Sigmoid colon (tissue), 3 donors: ENCODE measurements at regions not wholly inside any gene's neighbourhood (a gene's known extent, or its start where the extent isn't known, plus 50 kb on each side); places are given as distances from the start of the nearest gene placed in this dataset.

Experiments
- POLR2A ChIP-seq, 2 donors: fragments of 450-650 bp; IDR thresholded peaks; one replicate each; pipeline ENCODE4 v1.6.1; 2016; ENCODE audit warnings: antibody characterized with exemption in 2 of 2, mild to moderate bottlenecking in 2 of 2, moderate library complexity in 2 of 2
- TF ChIP-seq, protein P1 (sequence below), 4 experiments: fragments of 450-650 bp in 3 of 4; fragments of 200-600 bp in 1 of 4; IDR thresholded peaks; one replicate each; pipeline ENCODE4 v1.5.1; 2016 to 2019; ENCODE audit warnings: antibody characterized with exemption in 4 of 4, mild to moderate bottlenecking in 3 of 4, moderate library complexity in 2 of 4

DNA sequence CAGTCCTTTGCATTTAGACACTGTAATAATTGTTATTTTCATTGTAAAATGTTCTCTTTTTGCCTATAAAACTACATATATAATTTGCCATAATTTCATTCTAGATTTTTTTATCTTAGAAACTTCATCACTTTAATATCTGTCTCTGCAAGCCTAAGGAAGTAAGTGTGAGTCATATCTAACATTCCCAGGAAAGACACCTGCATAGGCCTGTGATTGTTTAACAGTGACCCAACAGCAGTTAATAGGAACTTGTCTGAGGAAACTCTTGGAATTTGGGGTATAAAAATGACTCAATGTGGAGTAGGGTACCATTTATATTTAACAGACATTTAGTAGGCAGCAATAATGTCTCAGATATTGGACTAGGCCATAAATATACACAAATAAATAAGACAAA is 229.2 kb upstream of the FAM174A start:
- TF ChIP-seq, protein P1, sequence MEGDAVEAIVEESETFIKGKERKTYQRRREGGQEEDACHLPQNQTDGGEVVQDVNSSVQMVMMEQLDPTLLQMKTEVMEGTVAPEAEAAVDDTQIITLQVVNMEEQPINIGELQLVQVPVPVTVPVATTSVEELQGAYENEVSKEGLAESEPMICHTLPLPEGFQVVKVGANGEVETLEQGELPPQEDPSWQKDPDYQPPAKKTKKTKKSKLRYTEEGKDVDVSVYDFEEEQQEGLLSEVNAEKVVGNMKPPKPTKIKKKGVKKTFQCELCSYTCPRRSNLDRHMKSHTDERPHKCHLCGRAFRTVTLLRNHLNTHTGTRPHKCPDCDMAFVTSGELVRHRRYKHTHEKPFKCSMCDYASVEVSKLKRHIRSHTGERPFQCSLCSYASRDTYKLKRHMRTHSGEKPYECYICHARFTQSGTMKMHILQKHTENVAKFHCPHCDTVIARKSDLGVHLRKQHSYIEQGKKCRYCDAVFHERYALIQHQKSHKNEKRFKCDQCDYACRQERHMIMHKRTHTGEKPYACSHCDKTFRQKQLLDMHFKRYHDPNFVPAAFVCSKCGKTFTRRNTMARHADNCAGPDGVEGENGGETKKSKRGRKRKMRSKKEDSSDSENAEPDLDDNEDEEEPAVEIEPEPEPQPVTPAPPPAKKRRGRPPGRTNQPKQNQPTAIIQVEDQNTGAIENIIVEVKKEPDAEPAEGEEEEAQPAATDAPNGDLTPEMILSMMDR (IDR thresholded peaks at IDR 0.05), result no peak
- TF ChIP-seq POLR2A (IDR thresholded peaks at IDR 0.05), result no peak
